Endothelial cell of umbilical vein (primary cell): ENCODE measurements at regions not wholly inside any gene's neighbourhood (a gene's known extent, or its start where the extent isn't known, plus 50 kb on each side); places are given as distances from the start of the nearest gene placed in this dataset.

ENCODE experiments used
- BruUV-seq: library from RNA; stranded (reverse); fragments of 400-500 nt; replicated peaks from 2 replicates; lab custom pipeline; 2021; lab: Mats Ljungman, UMichigan
- CTCF ChIA-PET: fragments of 300-600, 350-600 bp; sonication (Branson Sonifier 250); formaldehyde crosslinking; loops from one replicate; lab custom pipeline; 2021; ENCODE audit warnings: antibody characterized with exemption, inconsistent platforms; lab: Charles Lee
- POLR2A ChIA-PET: fragments of 300-600, 350-600 bp; sonication (Branson Sonifier 250); formaldehyde crosslinking; loops from one replicate; lab custom pipeline; 2021; ENCODE audit warnings: antibody characterized with exemption, inconsistent platforms; lab: Charles Lee
- DNase-seq: peaks from one replicate; pipeline ENCODE4 v3.0.0-alpha.2; 2011; ENCODE audit warnings: low read depth, low spot score
- FAIRE-seq: peaks from 2 replicates; lab custom pipeline; 2011; peaks lifted over from hg19 to GRCh38; lab: Jason Lieb, UNC
- H2AFZ ChIP-seq: 2 replicates; pipeline ENCODE4 v1.6.0; 2012; ENCODE audit warnings: low read depth, low read length, control low read depth, inconsistent platforms
- H3K27ac ChIP-seq: 2 replicates; pipeline ENCODE4 v1.5.1; 2011; ENCODE audit warnings: low read depth, mild to moderate bottlenecking, control low read depth, low read length, moderate library complexity; ENCODE audit not compliant: insufficient read depth
- H3K27me3 ChIP-seq, 2 experiments: 2 replicates each; pipeline versions ENCODE4 v1.6.0 to v1.6.1; 2011; ENCODE audit warnings: low read length in 2 of 2, mixed read lengths in 1 of 2; ENCODE audit not compliant: control insufficient read depth in 2 of 2, insufficient read depth in 2 of 2
- H3K36me3 ChIP-seq, 2 experiments: 2 replicates in 1 of 2; 3 replicates in 1 of 2; pipeline ENCODE4 v1.5.1; 2011; ENCODE audit warnings: low read length in 2 of 2, mild to moderate bottlenecking in 1 of 2, moderate library complexity in 1 of 2; ENCODE audit not compliant: control insufficient read depth in 2 of 2, insufficient read depth in 2 of 2; ENCODE audit errors: extremely low read depth in 1 of 2
- H3K4me1 ChIP-seq: 3 replicates; pipeline ENCODE4 v1.5.1; 2011; ENCODE audit warnings: mild to moderate bottlenecking, low read length; ENCODE audit not compliant: control insufficient read depth, insufficient read depth; ENCODE audit errors: extremely low read depth
- H3K4me2 ChIP-seq: 2 replicates; pipeline ENCODE4 v1.6.1; 2011; ENCODE audit warnings: low read length, control low read depth, mixed read lengths; ENCODE audit not compliant: insufficient read depth
- H3K4me3 ChIP-seq, 3 experiments: fragments of 200-600 bp in 1 of 3; sonication (generic), shearing (Covaris generic) in 1 of 3; replicated peaks in 1 of 3; 2 replicates each; pipeline ENCODE4 v1.5.1; 2011 to 2016; ENCODE audit warnings: control low read depth in 3 of 3, low read length in 3 of 3, mild to moderate bottlenecking in 2 of 3, inconsistent platforms in 1 of 3, low read depth in 1 of 3, moderate library complexity in 1 of 3; ENCODE audit not compliant: insufficient read depth in 1 of 3
- H3K79me2 ChIP-seq: 2 replicates; pipeline ENCODE4 v1.6.0; 2012; ENCODE audit warnings: low read length, inconsistent platforms; ENCODE audit not compliant: control insufficient read depth, insufficient read depth
- H3K9ac ChIP-seq: replicated peaks from 2 replicates; pipeline ENCODE3; 2011; ENCODE audit warnings: low read length, control low read depth; ENCODE audit not compliant: insufficient read depth; ENCODE audit errors: extremely low read depth
- H3K9me1 ChIP-seq: replicated peaks from 3 replicates; pipeline ENCODE4 v1.6.0; 2011; ENCODE audit warnings: mild to moderate bottlenecking, low read length; ENCODE audit not compliant: control insufficient read depth, insufficient read depth; ENCODE audit errors: extremely low read depth
- H3K9me3 ChIP-seq: replicated peaks from 2 replicates; pipeline ENCODE4 v1.5.1; 2012; ENCODE audit warnings: low read length, inconsistent platforms; ENCODE audit not compliant: control insufficient read depth, insufficient read depth
- H4K20me1 ChIP-seq: replicated peaks from 2 replicates; pipeline ENCODE3; 2011; ENCODE audit warnings: mild to moderate bottlenecking, low read length; ENCODE audit not compliant: control insufficient read depth, insufficient read depth; ENCODE audit errors: extremely low read depth
- CTCF ChIP-seq, 2 donors: IDR thresholded peaks; 1 replicate in 1 of 2; 2 replicates in 1 of 2; pipeline ENCODE4 v1.5.1; 2011; ENCODE audit warnings: low read length in 2 of 2, mild to moderate bottlenecking in 2 of 2, moderate library complexity in 2 of 2, control low read depth in 1 of 2, inconsistent platforms in 1 of 2, low read depth in 1 of 2; ENCODE audit not compliant: insufficient read depth in 1 of 2; ENCODE audit errors: extremely low read depth in 1 of 2
- EZH2 ChIP-seq: IDR thresholded peaks from 2 replicates; pipeline ENCODE4 v1.6.1; 2012; ENCODE audit warnings: borderline replicate concordance, low read depth, mild to moderate bottlenecking, moderate library complexity, low read length, inconsistent platforms; ENCODE audit not compliant: severe bottlenecking
- FOS ChIP-seq: IDR thresholded peaks from 2 replicates; pipeline ENCODE4 v1.6.1; 2011; ENCODE audit warnings: mild to moderate bottlenecking, low read length, moderate library complexity, borderline replicate concordance; ENCODE audit not compliant: insufficient read depth
- GATA2 ChIP-seq: IDR thresholded peaks from 2 replicates; pipeline ENCODE4 v1.7.0; 2011; ENCODE audit warnings: low read depth, mild to moderate bottlenecking, moderate library complexity, mixed read lengths, low read length; ENCODE audit not compliant: insufficient read length, insufficient read depth
- JUN ChIP-seq: IDR thresholded peaks from 2 replicates; pipeline ENCODE4 v1.6.1; 2011; ENCODE audit warnings: borderline replicate concordance, low read depth; ENCODE audit not compliant: insufficient read length, insufficient read depth
- MAX ChIP-seq: IDR thresholded peaks from 2 replicates; pipeline ENCODE4 v1.6.1; 2011; ENCODE audit not compliant: insufficient read depth, insufficient read length
- MYC ChIP-seq: IDR thresholded peaks from one replicate; pipeline ENCODE4 v1.6.1; 2011; ENCODE audit warnings: mild to moderate bottlenecking, low read depth, low read length
- POLR2A ChIP-seq: IDR thresholded peaks from 2 replicates; pipeline ENCODE4 v1.6.1; 2012; ENCODE audit warnings: low read depth, mild to moderate bottlenecking, control low read depth, low read length
- POLR2AphosphoS5 ChIP-seq: IDR thresholded peaks from 2 replicates; pipeline ENCODE4 v1.6.1; 2012; ENCODE audit warnings: low read depth, mild to moderate bottlenecking, control low read depth, low read length, moderate library complexity; ENCODE audit not compliant: insufficient read depth
- dilution Hi-C: fragments of 300-500 bp; cut with MboI; formaldehyde crosslinking; loops from one replicate; pipeline ENCODE4 v1.15.0; 2019; ENCODE audit warnings: low sequenced_read_pairs; ENCODE audit not compliant: extremely low pct_ligation_motif_present
- intact Hi-C: fragments of 100-400 bp; cut with micrococcal nuclease; formaldehyde crosslinking; loops from one replicate; pipeline ENCODE4 v1.10.0; 2022

GRCh38 chr6:1487239-1487638 lies 97.9 kb downstream of the FOXF2 start:
- H2AFZ ChIP-seq, result no peak overlapping the region
- no peaks in the 10 kb centered on the region for H3K9me3 ChIP-seq
- no peak overlapping the region for H3K4me2 ChIP-seq
- no peak for TF ChIP-seq POLR2AphosphoS5
- TF ChIP-seq FOS, result no peak
- no peak for TF ChIP-seq POLR2A
- TF ChIP-seq EZH2, result no peak
- TF ChIP-seq CTCF (IDR thresholded peaks at IDR 0.05; ENCODE audit: extremely low read depth in 1 of 2, insufficient read depth in 1 of 2, low read depth in 1 of 2, low read length in 2 of 2), result no peak
- no peak for TF ChIP-seq GATA2
- TF ChIP-seq MYC, result no peak
- no peak for TF ChIP-seq MAX
- TF ChIP-seq JUN, result no peak
- ChIA-PET POLR2A (no interaction called here), CTCF (interaction anchor here (2.2 kb wide), 1 partner anchor 10 kb away, joined by 5 read pairs; no protein-coding TSS in a partner anchor)
- no peak overlapping the region for H3K9ac ChIP-seq
- no peaks in the 10 kb centered on the region for H4K20me1 ChIP-seq
- FAIRE-seq (no peak), DNase-seq (no peak)
- no peaks in the 10 kb centered on the region for H3K9me1 ChIP-seq
- H3K27me3 ChIP-seq, result no peaks in the 10 kb centered on the region
- no peaks in the 10 kb centered on the region for H3K4me1 ChIP-seq
- intact Hi-C loops, result no loop called here
- H3K36me3 ChIP-seq, result no peaks in the 10 kb centered on the region
- H3K79me2 ChIP-seq, result no peaks in the 10 kb centered on the region
- BruUV-seq, result no TSS peak
- H3K4me3 ChIP-seq, result no peak overlapping the region
- dilution Hi-C loops, result no loop called here
- no peak overlapping the region for H3K27ac ChIP-seq
